SU-DHL-6 (cell line): ENCODE measurements at regions not wholly inside any gene's neighbourhood (a gene's known extent, or its start where the extent isn't known, plus 50 kb on each side); places are given as distances from the start of the nearest gene placed in this dataset.

Source experiments
- H2AFZ ChIP-seq: fragments of 200-600 bp; sonication (generic); 2 replicates; pipeline ENCODE4 v1.6.1; 2014; ENCODE audit warnings: low read depth, mild to moderate bottlenecking, moderate library complexity, mixed read lengths, antibody characterized with exemption, low read length; ENCODE audit not compliant: severe bottlenecking
- H3F3A ChIP-seq: fragments of 200-600 bp; shearing (Covaris generic); 2 replicates; pipeline ENCODE4 v1.6.0; 2016; ENCODE audit warnings: antibody characterized with exemption, mild to moderate bottlenecking; ENCODE audit not compliant: insufficient read depth
- H3K27ac ChIP-seq: fragments of 200-600 bp; sonication (generic); 2 replicates; pipeline ENCODE4 v1.5.1; 2016; ENCODE audit warnings: low read depth, mild to moderate bottlenecking, low read length, moderate library complexity, mixed read lengths
- H3K27me3 ChIP-seq: fragments of 200-600 bp; sonication (generic), shearing (Covaris generic); 2 replicates; pipeline ENCODE4 v1.6.0; 2014; ENCODE audit warnings: mild to moderate bottlenecking, low read length
- H3K36me3 ChIP-seq: fragments of 200-600 bp; sonication (generic); 2 replicates; pipeline ENCODE4 v1.6.1; 2014; ENCODE audit warnings: mild to moderate bottlenecking, low read length, mixed read lengths
- H3K4me2 ChIP-seq: fragments of 300-600, 200-600 bp; shearing (Covaris generic), sonication (generic); 2 replicates; pipeline ENCODE4 v1.6.0; 2014; ENCODE audit warnings: low read length, low read depth, mild to moderate bottlenecking; ENCODE audit not compliant: poor library complexity, severe bottlenecking
- H3K4me3 ChIP-seq: fragments of 200-600 bp; sonication (generic); 2 replicates; pipeline ENCODE4 v1.5.1; 2014; ENCODE audit warnings: antibody characterized with exemption, low read length, mild to moderate bottlenecking, mixed read lengths; ENCODE audit not compliant: insufficient read depth, poor library complexity, severe bottlenecking
- H3K79me2 ChIP-seq: fragments of 200-600 bp; sonication (generic); 2 replicates; pipeline ENCODE4 v1.6.1; 2014; ENCODE audit warnings: mild to moderate bottlenecking, low read length, moderate library complexity; ENCODE audit not compliant: insufficient read depth
- H3K9ac ChIP-seq: fragments of 200-600 bp; sonication (generic); 2 replicates; pipeline ENCODE4 v1.7.0; 2014; ENCODE audit warnings: mild to moderate bottlenecking, low read length
- H3K9me2 ChIP-seq: fragments of 200-600 bp; sonication (generic); replicated peaks from 2 replicates; pipeline ENCODE4 v1.6.1; 2014; ENCODE audit warnings: low read length; ENCODE audit not compliant: insufficient read depth
- H3K9me3 ChIP-seq: fragments of 200-600 bp; sonication (generic); 2 replicates; pipeline ENCODE4 v1.6.1; 2014; ENCODE audit warnings: low read length, mixed read lengths; ENCODE audit not compliant: insufficient read depth
- H4K20me1 ChIP-seq: fragments of 200-600 bp; sonication (generic); 2 replicates; pipeline ENCODE4 v1.6.1; 2014; ENCODE audit warnings: low read depth, mild to moderate bottlenecking, antibody characterized with exemption, low read length, moderate library complexity, mixed read lengths
- EZH2phosphoT487 ChIP-seq: fragments of 200-600 bp; sonication (generic), shearing (Covaris generic); conservative IDR thresholded peaks from 2 replicates; pipeline ENCODE4 v1.6.1; 2018; ENCODE audit warnings: mild to moderate bottlenecking, antibody characterized with exemption, low read length, moderate library complexity, mixed read lengths
- TF ChIP-seq, protein P1 (sequence below): fragments of 200-600 bp; sonication (generic); IDR thresholded peaks from one replicate; pipeline ENCODE4 v1.5.1; 2017; ENCODE audit warnings: antibody characterized with exemption, mild to moderate bottlenecking, low read length, moderate library complexity; ENCODE audit not compliant: insufficient read depth, poor library complexity, severe bottlenecking

DNA sequence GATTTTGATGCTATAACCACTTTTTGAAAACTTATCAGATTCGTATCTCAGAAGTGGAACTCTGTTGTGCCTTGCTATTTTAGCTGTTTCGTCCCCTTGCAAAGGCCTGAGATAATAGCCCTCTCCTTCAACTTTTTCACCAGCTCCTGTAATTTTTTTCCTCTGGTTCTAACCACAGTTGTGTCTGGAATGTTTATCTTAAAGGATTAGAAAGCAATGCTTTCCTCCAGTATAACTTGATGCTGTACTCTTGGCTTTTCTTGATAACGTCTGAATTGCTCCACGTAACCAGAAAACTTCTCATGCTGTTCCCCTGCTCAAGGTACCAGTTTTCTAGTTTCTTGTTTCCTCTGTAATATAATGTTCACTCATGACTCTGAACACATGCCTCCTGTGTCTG lies 209.4 kb downstream of the DTWD2 start:
- no peaks in the 10 kb centered on the region for H4K20me1 ChIP-seq
- H3K27me3 ChIP-seq, result no peaks in the 10 kb centered on the region
- no peak overlapping the region for H3K27ac ChIP-seq
- TF ChIP-seq EZH2phosphoT487, result no peak
- TF ChIP-seq, protein P1, sequence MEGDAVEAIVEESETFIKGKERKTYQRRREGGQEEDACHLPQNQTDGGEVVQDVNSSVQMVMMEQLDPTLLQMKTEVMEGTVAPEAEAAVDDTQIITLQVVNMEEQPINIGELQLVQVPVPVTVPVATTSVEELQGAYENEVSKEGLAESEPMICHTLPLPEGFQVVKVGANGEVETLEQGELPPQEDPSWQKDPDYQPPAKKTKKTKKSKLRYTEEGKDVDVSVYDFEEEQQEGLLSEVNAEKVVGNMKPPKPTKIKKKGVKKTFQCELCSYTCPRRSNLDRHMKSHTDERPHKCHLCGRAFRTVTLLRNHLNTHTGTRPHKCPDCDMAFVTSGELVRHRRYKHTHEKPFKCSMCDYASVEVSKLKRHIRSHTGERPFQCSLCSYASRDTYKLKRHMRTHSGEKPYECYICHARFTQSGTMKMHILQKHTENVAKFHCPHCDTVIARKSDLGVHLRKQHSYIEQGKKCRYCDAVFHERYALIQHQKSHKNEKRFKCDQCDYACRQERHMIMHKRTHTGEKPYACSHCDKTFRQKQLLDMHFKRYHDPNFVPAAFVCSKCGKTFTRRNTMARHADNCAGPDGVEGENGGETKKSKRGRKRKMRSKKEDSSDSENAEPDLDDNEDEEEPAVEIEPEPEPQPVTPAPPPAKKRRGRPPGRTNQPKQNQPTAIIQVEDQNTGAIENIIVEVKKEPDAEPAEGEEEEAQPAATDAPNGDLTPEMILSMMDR, result no peak
- no peak overlapping the region for H3K4me2 ChIP-seq
- no peaks in the 10 kb centered on the region for H3F3A ChIP-seq
- no peak overlapping the region for H3K9ac ChIP-seq
- H3K79me2 ChIP-seq, result no peaks in the 10 kb centered on the region
- H3K9me2 ChIP-seq, result no peaks in the 10 kb centered on the region
- no peaks in the 10 kb centered on the region for H3K36me3 ChIP-seq
- H3K4me3 ChIP-seq, result no peak overlapping the region
- H3K9me3 ChIP-seq, result no peaks in the 10 kb centered on the region
- H2AFZ ChIP-seq, result no peak overlapping the region

DNA sequence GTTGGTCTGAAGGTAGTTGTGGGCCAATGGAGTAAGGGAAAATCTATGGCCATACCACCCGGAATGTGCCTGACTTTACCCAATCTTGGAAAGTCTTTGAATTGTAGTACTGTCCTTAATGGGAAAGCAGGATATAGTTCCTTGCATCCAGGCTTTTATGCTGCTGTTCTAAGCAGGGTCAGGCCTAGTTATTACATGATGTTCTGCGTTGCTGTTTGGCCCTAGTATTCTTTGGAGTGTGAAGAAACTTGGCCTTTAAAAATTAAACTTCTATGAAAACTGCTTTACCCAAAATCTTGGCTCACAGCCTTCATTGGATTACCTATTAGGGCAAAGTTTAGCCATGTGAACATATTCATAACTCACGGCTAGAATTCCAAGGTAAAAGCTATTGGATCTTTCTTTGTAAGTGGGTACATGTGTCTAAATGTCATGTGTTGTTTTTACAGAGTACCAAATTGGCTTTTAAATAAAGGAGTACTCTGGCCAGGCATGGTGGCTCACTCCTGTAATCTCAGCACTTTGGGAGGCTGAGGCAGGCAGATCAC lies 211.1 kb downstream of the DTWD2 start:
- no peaks in the 10 kb centered on the region for H3K27me3 ChIP-seq
- H3K79me2 ChIP-seq, result no peaks in the 10 kb centered on the region
- H3K9me2 ChIP-seq, result no peaks in the 10 kb centered on the region
- no peaks in the 10 kb centered on the region for H3F3A ChIP-seq
- H3K4me3 ChIP-seq, result no peak overlapping the region
- no peak overlapping the region for H3K4me2 ChIP-seq
- TF ChIP-seq EZH2phosphoT487, result no peak
- TF ChIP-seq, protein P1, result no peak
- H3K36me3 ChIP-seq, result no peaks in the 10 kb centered on the region
- no peak overlapping the region for H3K9ac ChIP-seq
- H3K27ac ChIP-seq, result no peak overlapping the region
- no peaks in the 10 kb centered on the region for H3K9me3 ChIP-seq
- H2AFZ ChIP-seq, result no peak overlapping the region
- H4K20me1 ChIP-seq, result no peaks in the 10 kb centered on the region

DNA sequence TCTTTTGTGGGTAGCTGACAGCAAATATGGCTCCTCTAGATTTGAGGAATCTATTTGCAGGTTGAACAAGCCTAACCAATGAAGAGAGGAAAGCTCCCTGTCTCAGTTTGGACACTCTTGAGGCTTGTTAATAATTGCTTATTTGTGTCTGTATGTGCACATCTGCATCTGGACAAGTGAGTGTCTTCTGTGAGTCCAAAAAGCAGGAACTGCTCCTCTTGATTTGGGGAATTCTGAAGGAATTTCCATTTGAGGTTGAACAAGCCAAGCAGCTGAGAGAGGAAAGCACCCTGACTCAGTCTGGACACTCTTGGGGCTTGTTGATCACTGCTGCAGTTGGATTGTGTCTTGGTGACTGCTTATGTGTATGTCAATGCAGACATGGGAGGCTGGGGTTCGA lies 211.6 kb downstream of the DTWD2 start:
- Histone ChIP-seq H4K20me1 (no peaks in the 10 kb centered on the region), H3K27ac (no peak overlapping the region), H3K9me2 (no peaks in the 10 kb centered on the region), H3F3A (no peaks in the 10 kb centered on the region), H3K36me3 (no peaks in the 10 kb centered on the region), H2AFZ (no peak overlapping the region), H3K9ac (no peak overlapping the region), H3K27me3 (no peaks in the 10 kb centered on the region), H3K79me2 (no peaks in the 10 kb centered on the region), H3K4me2 (no peak overlapping the region), H3K9me3 (no peaks in the 10 kb centered on the region), H3K4me3 (no peak overlapping the region)
- no peak for TF ChIP-seq EZH2phosphoT487
- TF ChIP-seq, protein P1, result no peak
